Skin epidermis (tissue), 12 donors: ENCODE measurements at regions not wholly inside any gene's neighbourhood (a gene's known extent, or its start where the extent isn't known, plus 50 kb on each side); places are given as distances from the start of the nearest gene placed in this dataset.

Source experiments
- H3K27ac ChIP-seq, 21 experiments: fragments of 200-600 bp; sonication (generic) in 11 of 21; one replicate each; pipeline ENCODE4 v1.5.0; 2020; ENCODE audit warnings: mild to moderate bottlenecking in 3 of 21, inconsistent platforms in 2 of 21, moderate library complexity in 2 of 21
- H3K4me3 ChIP-seq, 7 experiments: fragments of 200-600 bp; sonication (generic) in 2 of 7; one replicate each; pipeline ENCODE4 v1.5.0; 2020; ENCODE audit warnings: inconsistent platforms in 2 of 7, mild to moderate bottlenecking in 2 of 7, moderate library complexity in 1 of 7

DNA sequence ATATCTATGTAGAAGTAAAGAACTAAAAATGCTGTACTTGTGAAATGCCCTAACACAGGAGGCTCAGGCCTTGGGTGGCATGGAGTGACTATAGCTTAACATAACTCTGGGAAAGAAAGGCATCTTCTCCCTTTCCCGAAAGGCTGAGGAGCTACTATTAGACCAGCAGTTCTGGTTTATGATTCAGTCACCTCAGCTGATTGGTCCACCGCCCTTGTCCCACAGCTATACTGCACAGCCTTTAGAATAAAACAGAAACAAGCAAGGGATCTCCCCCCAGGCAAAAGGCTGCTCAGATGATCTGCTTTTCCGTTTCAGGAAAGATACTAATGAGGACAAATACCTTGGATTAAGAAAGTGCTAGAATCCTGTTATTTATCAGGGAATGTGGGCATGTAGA is 171.3 kb downstream of the SNCA start:
- Histone ChIP-seq H3K27ac (no peak overlapping the region), H3K4me3 (no peak overlapping the region)

DNA sequence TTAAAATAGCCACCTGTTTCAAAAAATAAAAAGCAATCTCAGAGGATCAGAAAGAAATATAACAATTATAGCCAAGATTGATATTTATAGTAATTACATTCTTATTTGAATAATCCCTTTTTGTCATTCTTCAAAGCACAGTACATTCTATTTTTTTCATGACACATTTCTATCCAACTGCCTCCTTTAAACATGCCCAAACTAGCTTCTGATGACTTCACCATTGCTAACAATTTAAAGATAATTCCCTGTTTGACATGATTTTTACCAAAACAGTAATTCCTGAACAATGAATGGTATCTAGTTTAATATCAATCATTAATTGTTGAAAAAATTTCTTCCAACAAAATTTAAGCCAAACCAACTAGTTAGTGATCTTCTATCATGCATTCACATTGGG is 172.4 kb downstream of the SNCA start:
- Histone ChIP-seq H3K27ac (no peak overlapping the region), H3K4me3 (no peak overlapping the region)

DNA sequence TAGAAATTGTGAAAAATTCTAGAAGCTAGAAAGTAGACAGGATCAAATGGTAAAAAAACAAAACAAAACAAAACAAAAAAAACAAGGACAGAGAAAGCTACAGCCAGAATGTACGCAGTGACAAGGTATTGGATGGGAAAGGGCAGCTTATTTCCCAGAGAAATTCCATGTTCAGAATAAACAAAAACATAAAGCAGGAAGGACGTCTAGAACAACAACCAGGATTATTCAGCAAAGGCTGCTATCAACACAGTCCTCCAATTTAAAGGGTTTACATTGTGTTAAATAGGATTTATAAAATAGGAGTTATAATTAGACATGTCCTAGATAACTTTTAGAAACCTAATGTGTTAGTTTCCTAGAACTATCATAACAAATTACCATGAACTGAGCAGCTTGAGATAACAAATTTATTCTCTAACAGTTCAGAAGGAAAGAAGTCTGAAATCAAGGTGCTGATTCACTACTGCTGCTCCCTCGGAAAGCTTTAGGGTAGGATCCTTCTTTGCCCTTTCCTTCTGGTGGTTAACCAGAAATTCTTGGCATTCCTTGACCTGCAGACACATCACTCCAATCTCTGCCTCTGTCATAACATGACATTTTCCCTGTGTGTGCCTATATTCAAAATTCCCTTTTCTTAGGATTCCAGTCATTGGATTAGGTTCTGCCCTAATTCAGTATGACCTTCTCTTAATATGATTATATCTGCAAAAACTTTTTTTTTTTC is 175.6 kb downstream of the SNCA start:
- no peak overlapping the region for H3K4me3 ChIP-seq
- H3K27ac ChIP-seq: peak overlapping the region in 1 of 21 experiments; percentile 11

DNA sequence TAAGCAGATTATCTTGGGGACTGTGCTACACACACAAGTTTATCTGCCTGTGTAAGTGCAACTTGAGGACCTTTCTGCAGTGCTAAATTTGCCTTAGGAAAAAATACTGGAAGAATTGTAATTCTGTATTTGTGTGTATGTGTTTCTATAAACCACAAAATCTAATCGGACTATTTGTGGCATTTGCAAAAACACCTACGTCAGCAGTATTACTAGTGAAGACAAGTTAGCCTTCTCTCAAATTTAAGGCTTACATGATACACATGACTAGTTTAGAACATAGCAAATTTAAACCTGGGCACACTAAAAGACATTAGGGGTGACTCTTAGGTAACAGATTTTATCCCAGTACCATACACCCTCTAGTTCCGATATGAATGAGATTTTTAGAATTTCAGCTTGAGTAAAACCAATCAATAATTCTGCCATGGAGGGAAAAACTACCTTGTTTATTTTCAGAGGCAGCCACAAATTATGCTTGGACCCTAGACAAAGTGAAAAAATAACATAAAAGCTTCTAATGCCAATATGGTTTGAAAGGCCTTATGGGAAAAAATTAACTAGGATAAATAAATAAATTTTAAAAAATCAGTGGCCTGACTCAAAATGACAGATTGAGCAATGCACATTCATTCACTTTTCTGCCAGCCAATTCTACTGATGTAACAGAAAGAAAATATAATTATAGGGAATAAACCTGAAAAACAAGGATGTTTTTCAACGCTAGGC is 176.4 kb downstream of the SNCA start:
- peak overlapping the region in 1 of 21 experiments; percentile 11 for H3K27ac ChIP-seq
- H3K4me3 ChIP-seq: no peak overlapping the region

DNA sequence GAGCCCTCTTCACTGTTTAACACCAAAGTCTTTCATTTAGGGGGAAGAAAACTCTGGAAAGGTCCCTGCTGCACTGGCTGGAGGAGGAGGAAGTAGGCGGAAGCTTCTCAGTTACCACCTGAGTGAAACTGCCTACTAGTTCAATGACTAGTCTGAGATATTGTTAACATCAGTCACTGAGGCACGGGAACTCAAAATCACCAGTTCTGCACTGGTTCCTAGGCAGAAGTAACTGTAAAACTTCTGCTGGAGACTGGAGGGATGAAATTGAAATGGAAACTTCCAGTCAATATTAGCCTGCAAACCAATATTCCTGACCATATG is 178.3 kb downstream of the SNCA start:
- no peak overlapping the region for H3K4me3 ChIP-seq
- no peak overlapping the region for H3K27ac ChIP-seq

DNA sequence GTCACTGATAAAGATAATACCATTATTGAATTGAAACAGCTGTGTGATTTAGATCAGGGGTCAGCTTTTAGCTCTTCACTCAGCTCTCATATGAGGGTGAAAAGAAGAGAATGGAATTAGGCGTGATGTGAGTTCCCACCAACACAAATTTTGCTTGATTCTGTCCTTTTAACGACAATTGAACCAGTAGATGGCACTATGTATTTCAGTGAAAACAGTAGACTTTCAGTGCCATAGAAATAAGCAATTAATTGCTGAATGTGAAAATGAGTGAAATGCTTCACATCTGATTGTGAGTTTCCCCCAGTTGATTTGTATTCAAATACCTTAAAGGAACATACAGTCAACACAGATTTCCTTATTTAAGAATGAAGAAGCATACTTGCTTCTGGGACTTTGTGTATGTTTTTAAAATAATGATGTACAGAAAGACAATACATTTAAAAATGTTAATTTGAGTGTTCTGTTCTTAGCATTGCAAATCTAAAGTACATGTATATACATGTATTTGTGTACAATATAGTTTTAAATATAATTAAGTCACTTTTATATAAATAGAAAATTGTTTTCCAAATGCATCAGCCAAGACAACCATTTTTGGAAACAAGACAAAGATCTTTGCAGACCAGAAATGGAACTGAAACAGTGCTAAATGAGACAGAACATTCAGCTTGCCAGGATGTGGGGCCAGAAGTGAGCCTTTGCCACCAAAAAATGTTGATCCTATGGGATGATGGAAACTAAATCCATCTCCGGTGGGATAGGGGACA is 178.8 kb downstream of the SNCA start:
- Histone ChIP-seq H3K4me3 (no peak overlapping the region), H3K27ac (no peak overlapping the region)

DNA sequence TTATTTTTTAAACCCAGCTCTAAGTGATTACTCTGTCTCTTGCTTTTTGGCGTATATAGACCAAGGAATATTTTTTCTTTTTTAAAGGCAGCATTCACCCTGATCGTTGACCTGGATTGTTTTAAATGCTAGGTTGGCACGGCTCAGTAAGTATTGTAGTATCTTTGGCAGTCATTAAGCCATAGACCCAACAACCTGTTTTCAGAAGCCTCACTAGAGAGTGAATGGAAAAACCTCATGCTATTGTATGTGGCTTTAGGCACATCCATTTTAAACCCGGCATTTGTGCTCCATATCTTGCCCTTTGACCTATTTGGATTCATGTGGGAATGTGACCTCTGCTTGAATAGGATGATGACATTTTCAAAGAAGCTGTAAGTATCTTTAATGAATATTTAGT is 183.9 kb downstream of the SNCA start:
- Histone ChIP-seq H3K27ac (no peak overlapping the region), H3K4me3 (no peak overlapping the region)

DNA sequence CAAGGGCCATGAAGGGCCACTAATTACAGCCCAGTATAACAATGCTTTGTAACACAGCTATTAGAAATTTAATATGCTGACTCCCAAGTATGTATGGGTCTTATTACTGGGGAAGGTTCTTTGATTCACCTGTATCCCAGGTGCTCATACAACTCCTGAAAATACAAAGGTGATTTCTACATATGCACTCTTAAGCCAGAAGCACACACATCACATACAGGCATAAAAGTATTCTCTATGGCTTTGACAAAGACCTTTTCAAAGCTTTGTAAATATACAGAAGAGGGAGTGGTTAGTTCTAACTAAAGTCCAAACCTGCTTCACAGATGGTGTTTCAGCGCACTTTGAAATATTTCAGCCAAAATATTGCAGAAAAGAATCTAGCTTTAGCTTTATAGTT is 191.5 kb downstream of the SNCA start:
- Histone ChIP-seq H3K4me3 (no peak overlapping the region), H3K27ac (no peak overlapping the region)

DNA sequence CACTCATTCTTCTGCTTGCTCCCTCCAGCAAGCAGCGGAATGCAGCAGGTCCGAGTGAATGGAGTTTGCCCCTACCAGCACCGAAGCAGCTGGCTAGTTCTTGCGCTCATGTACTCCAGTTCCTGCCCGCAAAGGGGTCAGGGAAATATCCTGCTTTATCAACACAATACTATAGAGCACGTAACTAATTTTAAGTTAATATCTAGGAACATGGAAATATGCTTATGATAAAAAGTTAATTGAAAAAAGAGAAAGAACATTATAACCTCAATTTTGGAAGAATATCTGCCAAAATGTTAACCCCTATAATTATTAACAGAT is 195.6 kb downstream of the SNCA start:
- no peak overlapping the region for H3K4me3 ChIP-seq
- no peak overlapping the region for H3K27ac ChIP-seq

DNA sequence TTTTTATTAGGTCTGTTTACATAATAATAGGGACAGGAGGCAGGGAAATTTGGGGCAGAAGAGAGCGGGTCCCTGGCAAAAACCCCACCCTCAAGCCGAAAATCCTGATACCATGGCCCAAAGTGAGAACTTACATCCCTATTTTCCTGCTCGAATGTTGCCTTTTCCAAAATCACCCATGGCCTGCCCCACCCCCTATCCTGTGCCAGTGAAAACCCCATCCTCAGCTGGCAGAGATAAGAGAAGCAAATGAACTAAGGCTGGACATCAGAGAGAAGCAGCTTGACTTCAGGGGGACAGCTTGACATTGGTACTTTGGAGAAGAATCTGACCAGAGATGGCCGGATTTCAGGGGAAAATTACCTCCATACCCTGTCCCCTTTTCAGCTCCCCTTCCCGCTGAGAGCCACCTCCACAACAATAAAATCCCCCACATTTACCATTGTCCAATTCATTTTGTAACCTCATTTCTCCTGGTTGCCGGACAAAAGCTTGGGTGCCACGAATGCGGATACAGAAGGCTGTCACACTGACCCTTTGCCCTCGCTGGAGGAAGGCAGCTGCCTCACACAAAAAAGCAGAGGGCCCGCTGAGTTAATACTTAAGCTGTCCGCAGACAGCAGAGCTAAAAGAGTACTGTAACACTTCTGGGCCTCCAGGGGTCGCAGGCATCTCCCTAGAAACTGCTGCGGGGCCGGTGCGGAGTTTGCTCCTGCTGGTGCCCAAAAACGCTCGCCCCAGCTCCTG is 196.2 kb downstream of the SNCA start:
- Histone ChIP-seq H3K4me3 (no peak overlapping the region), H3K27ac (no peak overlapping the region)

DNA sequence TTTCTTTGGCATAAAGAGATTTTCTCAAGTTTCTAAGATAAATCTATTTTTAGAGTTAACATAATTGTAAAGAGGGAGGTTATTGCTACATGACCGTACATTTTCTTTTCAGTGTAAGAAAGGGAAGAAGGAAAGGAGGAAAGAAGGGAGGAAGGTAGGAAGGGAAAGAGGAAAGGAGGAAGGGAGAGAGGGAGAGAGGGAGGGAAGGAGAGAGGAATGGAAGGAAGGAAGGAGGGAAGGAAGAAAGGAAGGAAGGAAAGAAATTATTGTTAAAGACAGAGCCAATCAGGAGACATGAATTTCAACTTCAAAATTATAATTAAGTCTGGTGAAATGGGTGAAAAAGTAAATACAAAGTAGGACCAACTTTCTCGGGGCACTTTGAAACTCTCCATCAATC is 197.6 kb downstream of the SNCA start:
- no peak overlapping the region for H3K27ac ChIP-seq
- H3K4me3 ChIP-seq: no peak overlapping the region

DNA sequence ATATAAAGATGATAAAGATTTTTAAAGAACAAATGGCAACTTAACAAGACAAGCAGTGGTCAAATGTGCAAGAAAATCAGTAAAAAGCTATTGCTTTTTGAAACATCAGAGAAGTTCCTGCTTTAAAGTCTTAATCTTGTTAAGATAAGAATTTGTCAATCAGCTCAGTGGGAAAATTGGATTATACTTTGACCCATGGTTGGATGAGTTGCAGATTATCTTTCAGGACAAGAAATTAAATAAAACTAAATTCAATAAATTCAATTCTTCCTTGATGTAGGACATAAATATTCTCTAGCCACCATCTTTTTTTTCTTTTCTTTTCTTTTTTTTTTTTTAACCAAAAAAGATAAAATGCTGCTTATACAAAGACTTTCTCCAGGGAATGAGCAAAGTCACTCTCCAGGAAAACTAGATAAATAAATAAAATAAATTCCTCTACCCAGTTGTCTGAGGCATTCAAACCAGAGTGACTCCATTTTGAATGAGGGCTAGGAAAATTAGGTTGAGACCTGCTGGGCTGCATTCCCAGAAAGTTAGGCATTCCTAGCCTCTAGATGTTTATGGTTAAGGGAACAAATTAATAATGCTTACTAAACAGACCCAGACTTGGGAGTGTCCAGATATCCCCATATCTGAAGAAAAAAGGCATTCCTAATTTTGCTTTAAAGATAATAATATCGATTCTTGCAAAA is 211.2 kb downstream of the SNCA start:
- Histone ChIP-seq H3K27ac (no peak overlapping the region), H3K4me3 (no peak overlapping the region)

DNA sequence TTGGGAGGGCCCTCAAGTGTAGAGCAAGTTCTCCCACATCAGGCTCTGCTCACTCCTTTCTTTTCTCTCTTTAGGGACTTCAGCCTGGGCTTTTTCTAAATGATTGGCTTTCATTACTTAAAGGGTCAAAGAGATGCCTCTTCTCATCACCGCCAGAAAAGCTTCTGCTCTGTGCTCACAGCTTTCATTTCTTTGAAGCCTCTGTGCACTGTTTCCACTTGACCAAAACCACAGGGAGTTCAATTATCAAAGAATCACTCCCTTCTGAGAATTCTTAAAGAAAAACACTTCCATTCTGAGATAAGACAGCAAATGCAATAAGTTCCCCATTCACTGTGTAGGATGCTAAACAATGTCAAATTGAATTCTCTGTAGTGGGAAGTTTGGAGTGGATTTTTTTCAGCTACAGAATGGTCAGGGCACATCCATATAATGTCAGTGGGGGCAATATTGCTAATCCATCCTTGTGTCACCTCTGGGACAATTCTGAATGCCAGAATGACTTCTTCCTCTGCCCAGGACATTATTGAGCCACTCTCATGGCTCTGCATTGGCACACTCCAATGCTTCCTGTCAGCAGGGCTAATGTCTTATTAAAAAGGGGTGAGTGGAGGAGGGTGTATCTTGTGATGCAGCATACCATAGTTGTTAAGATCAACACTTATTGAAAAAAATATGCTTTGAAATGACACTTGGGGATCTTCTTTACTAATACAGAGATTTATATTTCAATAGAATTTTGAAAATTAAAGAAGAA is 217.6 kb downstream of the SNCA start:
- H3K4me3 ChIP-seq: no peak overlapping the region

DNA sequence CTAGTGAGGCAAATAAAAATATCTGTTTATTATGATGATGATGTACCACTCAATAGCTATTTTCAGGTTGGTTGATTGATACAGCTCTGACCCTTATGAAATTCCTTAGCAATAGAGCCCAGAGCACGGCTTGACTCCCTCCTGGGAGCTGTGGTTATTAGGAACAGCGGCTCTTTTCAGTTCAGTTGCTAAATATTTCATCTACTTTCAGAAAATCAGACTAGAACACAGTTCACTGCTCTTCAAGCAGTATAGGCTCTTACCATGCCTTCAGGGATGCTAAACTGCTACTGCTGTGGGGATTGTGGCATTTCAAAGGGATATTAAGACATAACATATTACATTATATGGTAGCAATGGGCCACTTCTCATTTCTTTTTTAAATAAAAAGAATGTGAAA is 218.8 kb downstream of the SNCA start:
- no peak overlapping the region for H3K27ac ChIP-seq
- no peak overlapping the region for H3K4me3 ChIP-seq

More for the DNA sequence above, 217.6 kb downstream of the SNCA start:
- H3K27ac ChIP-seq: no peak overlapping the region

DNA sequence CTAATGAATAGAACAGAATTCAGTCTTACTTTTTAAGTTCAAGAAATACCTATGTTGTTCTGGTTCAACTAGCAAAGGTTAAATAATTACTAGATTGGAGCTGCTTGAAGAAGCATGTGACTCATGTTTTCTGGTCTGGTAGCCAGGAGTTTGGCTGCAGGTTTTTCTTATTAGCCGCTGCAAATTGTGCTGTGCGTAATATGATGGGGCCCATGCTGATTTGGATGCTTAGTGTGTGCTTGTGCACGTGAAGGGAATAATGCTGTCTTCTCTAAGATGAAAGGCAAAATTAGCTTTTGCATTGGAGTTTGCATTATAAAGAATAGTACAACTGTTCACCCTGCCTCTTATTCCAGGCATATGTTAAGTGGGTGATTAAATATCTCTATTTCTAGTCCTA is 219.6 kb downstream of the SNCA start:
- H3K27ac ChIP-seq: no peak overlapping the region
- no peak overlapping the region for H3K4me3 ChIP-seq

DNA sequence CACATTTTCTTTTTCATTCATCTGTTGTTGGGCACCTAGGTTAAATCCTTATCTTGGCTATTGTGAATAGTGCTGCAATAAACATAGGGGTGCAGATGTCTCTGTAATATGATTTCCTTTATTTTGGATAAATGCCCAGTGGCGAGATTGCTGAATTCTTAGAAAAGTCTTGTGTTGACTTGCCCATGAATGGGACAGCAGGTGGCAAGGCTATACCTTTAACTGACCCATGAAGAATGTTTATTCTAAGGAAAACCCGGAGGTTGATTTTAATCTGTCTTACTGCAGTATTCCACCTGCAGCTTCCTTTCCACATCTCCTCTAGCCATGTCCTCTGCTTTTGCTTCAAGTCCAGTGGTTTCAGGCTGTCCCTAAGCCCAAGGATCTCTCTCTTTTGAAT is 220.6 kb downstream of the SNCA start:
- H3K27ac ChIP-seq: no peak overlapping the region
- H3K4me3 ChIP-seq: no peak overlapping the region

DNA sequence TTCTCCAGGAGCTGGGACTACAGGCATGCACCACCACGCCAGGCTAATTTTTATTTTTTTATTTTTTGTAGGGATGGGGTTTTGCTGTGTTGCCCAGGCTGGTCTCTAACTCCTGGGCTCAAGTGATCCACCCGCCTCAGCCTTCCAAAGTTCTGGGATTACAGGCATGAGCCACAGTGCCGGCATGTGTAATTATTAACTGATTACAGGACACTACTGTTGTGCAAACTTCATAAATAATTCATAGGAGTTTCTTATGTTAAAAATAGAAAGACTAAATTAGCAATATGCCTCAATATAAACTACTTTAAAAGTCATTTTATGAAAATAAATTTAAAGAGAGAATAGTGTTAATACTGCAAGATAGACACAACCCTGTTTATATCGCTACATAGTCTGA is 221.9 kb downstream of the SNCA start:
- Histone ChIP-seq H3K4me3 (no peak overlapping the region), H3K27ac (no peak overlapping the region)

DNA sequence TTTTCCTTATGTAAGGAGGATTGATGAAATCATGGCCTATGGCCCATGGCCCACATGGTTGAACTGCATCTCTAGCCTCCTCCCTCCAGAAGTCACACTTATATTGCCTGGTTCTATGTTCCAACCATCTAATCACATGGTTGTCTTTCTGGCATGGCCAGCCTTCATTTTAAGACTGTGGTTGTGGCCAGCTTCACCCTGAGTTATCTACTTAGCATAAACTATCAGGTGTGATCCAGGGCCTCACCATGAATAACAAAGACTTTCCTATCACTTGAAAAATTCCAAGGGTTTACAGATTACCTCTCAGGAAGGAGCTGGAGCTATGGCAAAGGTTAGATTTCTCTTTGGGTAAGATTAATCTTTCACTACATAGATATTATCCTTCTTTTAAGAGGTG is 222.8 kb downstream of the SNCA start:
- no peak overlapping the region for H3K4me3 ChIP-seq
- H3K27ac ChIP-seq: no peak overlapping the region

DNA sequence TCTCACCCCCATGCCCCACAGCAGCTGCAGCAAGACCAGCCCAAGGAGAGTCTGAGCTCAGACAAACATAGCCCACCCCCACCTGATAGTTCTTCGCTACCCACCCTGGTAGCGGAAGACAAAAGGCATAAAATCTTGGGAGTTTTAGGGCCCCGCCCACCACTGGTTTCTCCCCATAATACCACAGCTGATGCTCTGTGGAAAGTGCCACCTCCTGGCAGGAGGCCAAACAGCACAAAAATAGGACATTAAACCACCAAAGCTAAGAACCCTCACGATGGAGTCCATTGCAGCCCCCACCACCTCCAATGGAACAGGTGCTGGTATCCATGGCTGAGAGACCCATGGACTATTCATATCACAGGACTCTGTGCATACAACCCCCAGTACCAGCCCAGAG is 226.7 kb downstream of the SNCA start:
- Histone ChIP-seq H3K27ac (no peak overlapping the region), H3K4me3 (no peak overlapping the region)
